ENCODE measurements at regions not wholly inside any gene's neighbourhood (a gene's known extent, or its start where the extent isn't known, plus 50 kb on each side); places are given as distances from the start of the nearest gene placed in this dataset.

GRCh38 chr3:18144571-18144970 lies 280.6 kb downstream of the SATB1 start:
- DNase-seq (ENCODE audit: low read depth in 1 of 2, low spot score in 2 of 2), result no peak
- Histone ChIP-seq H3K4me1 (replicated peaks) (no peaks in the 10 kb centered on the region), H3K9me3 (replicated peaks) (no peaks in the 10 kb centered on the region), H3K36me3 (no peaks in the 10 kb centered on the region), H3K4me3 (no peak overlapping the region), H3K27me3 (replicated peaks) (no peaks in the 10 kb centered on the region), H3K27ac (no peak overlapping the region)

- H3K4me3 ChIP-seq, result no peak overlapping the region
Observed at GRCh38 chr3:18143258-18143780, 281.8 kb downstream of the SATB1 start.

GRCh38 chr3:18137958-18138357 lies 287.2 kb downstream of the SATB1 start:
- Histone ChIP-seq H3K4me1 (replicated peaks) (peaks cover 9% of the 10 kb centered on the region), H3K36me3 (no peaks in the 10 kb centered on the region), H3K27me3 (replicated peaks) (no peaks in the 10 kb centered on the region), H3K9me3 (replicated peaks) (no peaks in the 10 kb centered on the region), H3K27ac (no peak overlapping the region), H3K4me3 (no peak overlapping the region)
- no peak for DNase-seq (ENCODE audit: low read depth in 1 of 2, low spot score in 2 of 2)

More at GRCh38 chr3:18143258-18143780, 281.8 kb downstream of the SATB1 start:
- no peak overlapping the region for H3K27ac ChIP-seq
- H3K36me3 ChIP-seq, result no peaks in the 10 kb centered on the region
- H3K9me3 ChIP-seq (replicated peaks), result no peaks in the 10 kb centered on the region
- H3K27me3 ChIP-seq (replicated peaks), result no peaks in the 10 kb centered on the region
- no peak for DNase-seq (ENCODE audit: low read depth in 1 of 2, low spot score in 2 of 2)
- H3K4me1 ChIP-seq (replicated peaks), result no peaks in the 10 kb centered on the region

GRCh38 chr3:18135060-18135814 lies 289.9 kb downstream of the SATB1 start:
- peaks cover 9% of the 10 kb centered on the region for H3K4me1 ChIP-seq (replicated peaks)
- H3K27me3 ChIP-seq (replicated peaks), result no peaks in the 10 kb centered on the region
- peak overlapping the region; percentile 37 for H3K27ac ChIP-seq
- no peak overlapping the region for H3K4me3 ChIP-seq
- H3K36me3 ChIP-seq, result no peaks in the 10 kb centered on the region
- DNase-seq (ENCODE audit: low read depth in 1 of 2, low spot score in 2 of 2), result no peak
- H3K9me3 ChIP-seq (replicated peaks), result no peaks in the 10 kb centered on the region

GRCh38 chr3:18134386-18135059 lies 290.6 kb downstream of the SATB1 start:
- H3K36me3 ChIP-seq, result no peaks in the 10 kb centered on the region
- H3K27me3 ChIP-seq (replicated peaks), result no peaks in the 10 kb centered on the region
- peak overlapping the region; percentile 37 for H3K27ac ChIP-seq
- H3K4me3 ChIP-seq, result no peak overlapping the region
- H3K4me1 ChIP-seq (replicated peaks), result peaks cover 9% of the 10 kb centered on the region
- DNase-seq (ENCODE audit: low read depth in 1 of 2, low spot score in 2 of 2), result no peak
- no peaks in the 10 kb centered on the region for H3K9me3 ChIP-seq (replicated peaks)

GRCh38 chr3:18132991-18133390 lies 292.1 kb downstream of the SATB1 start:
- no peaks in the 10 kb centered on the region for H3K36me3 ChIP-seq
- H3K9me3 ChIP-seq (replicated peaks), result no peaks in the 10 kb centered on the region
- H3K27ac ChIP-seq, result no peak overlapping the region
- H3K27me3 ChIP-seq (replicated peaks), result no peaks in the 10 kb centered on the region
- DNase-seq (ENCODE audit: low read depth in 1 of 2, low spot score in 2 of 2), result no peak
- no peak overlapping the region for H3K4me3 ChIP-seq
- peaks cover 9% of the 10 kb centered on the region for H3K4me1 ChIP-seq (replicated peaks)

- H3K27ac ChIP-seq, result no peak overlapping the region
- no peaks in the 10 kb centered on the region for H3K9me3 ChIP-seq (replicated peaks)
Observed at GRCh38 chr3:18127859-18128681, 297.1 kb downstream of the SATB1 start.

GRCh38 chr3:18127174-18127858 lies 297.8 kb downstream of the SATB1 start:
- Histone ChIP-seq H3K36me3 (no peaks in the 10 kb centered on the region), H3K4me1 (replicated peaks) (peaks cover 13% of the 10 kb centered on the region), H3K27me3 (replicated peaks) (no peaks in the 10 kb centered on the region), H3K9me3 (replicated peaks) (no peaks in the 10 kb centered on the region), H3K27ac (no peak overlapping the region), H3K4me3 (no peak overlapping the region)
- no peak for DNase-seq (ENCODE audit: low read depth in 1 of 2, low spot score in 2 of 2)

More at GRCh38 chr3:18127859-18128681, 297.1 kb downstream of the SATB1 start:
- no peak for DNase-seq (ENCODE audit: low read depth in 1 of 2, low spot score in 2 of 2)
- Histone ChIP-seq H3K36me3 (no peaks in the 10 kb centered on the region), H3K4me3 (no peak overlapping the region), H3K27me3 (replicated peaks) (no peaks in the 10 kb centered on the region), H3K4me1 (replicated peaks) (peaks cover 13% of the 10 kb centered on the region)

GRCh38 chr3:18126772-18127171 lies 298.4 kb downstream of the SATB1 start:
- Histone ChIP-seq H3K36me3 (no peaks in the 10 kb centered on the region), H3K27ac (no peak overlapping the region), H3K9me3 (replicated peaks) (no peaks in the 10 kb centered on the region), H3K4me3 (no peak overlapping the region), H3K27me3 (replicated peaks) (no peaks in the 10 kb centered on the region), H3K4me1 (replicated peaks) (peaks cover 13% of the 10 kb centered on the region)
- no peak for DNase-seq (ENCODE audit: low read depth in 1 of 2, low spot score in 2 of 2)

- DNase-seq (ENCODE audit: low read depth in 1 of 2, low spot score in 2 of 2), result peak; percentile 38 to 43
- Histone ChIP-seq H3K27me3 (replicated peaks) (no peaks in the 10 kb centered on the region), H3K27ac (no peak overlapping the region), H3K4me1 (replicated peaks) (peaks cover 25% of the 10 kb centered on the region), H3K36me3 (no peaks in the 10 kb centered on the region), H3K4me3 (no peak overlapping the region), H3K9me3 (replicated peaks) (no peaks in the 10 kb centered on the region)
Observed at GRCh38 chr3:18124501-18124900, 300.6 kb downstream of the SATB1 start.

GRCh38 chr3:18122264-18122663 lies 302.9 kb downstream of the SATB1 start:
- Histone ChIP-seq H3K9me3 (replicated peaks) (no peaks in the 10 kb centered on the region), H3K27ac (no peak overlapping the region), H3K27me3 (replicated peaks) (no peaks in the 10 kb centered on the region), H3K36me3 (no peaks in the 10 kb centered on the region), H3K4me3 (no peak overlapping the region), H3K4me1 (replicated peaks) (peaks cover 32% of the 10 kb centered on the region)
- DNase-seq (ENCODE audit: low read depth in 1 of 2, low spot score in 2 of 2), result no peak

GRCh38 chr3:18121020-18121419 lies 304.1 kb downstream of the SATB1 start:
- Histone ChIP-seq H3K4me3 (no peak overlapping the region), H3K9me3 (replicated peaks) (no peaks in the 10 kb centered on the region), H3K4me1 (replicated peaks) (peaks cover 39% of the 10 kb centered on the region), H3K27ac (no peak overlapping the region), H3K27me3 (replicated peaks) (no peaks in the 10 kb centered on the region), H3K36me3 (no peaks in the 10 kb centered on the region)
- DNase-seq (ENCODE audit: low read depth in 1 of 2, low spot score in 2 of 2), result no peak

- H3K4me3 ChIP-seq, result no peak overlapping the region
- H3K27ac ChIP-seq, result peak overlapping the region; percentile 57
- no peaks in the 10 kb centered on the region for H3K9me3 ChIP-seq (replicated peaks)
- no peaks in the 10 kb centered on the region for H3K36me3 ChIP-seq
- peaks cover 35% of the 10 kb centered on the region for H3K4me1 ChIP-seq (replicated peaks)
- peak in 1 of 2 experiments; percentile 11 for DNase-seq (ENCODE audit: low read depth in 1 of 2, low spot score in 2 of 2)
- no peaks in the 10 kb centered on the region for H3K27me3 ChIP-seq (replicated peaks)
Observed at GRCh38 chr3:18119866-18120265, 305.3 kb downstream of the SATB1 start.
